ENCODE measurements at regions not wholly inside any gene's neighbourhood (a gene's known extent, or its start where the extent isn't known, plus 50 kb on each side); places are given as distances from the start of the nearest gene placed in this dataset.
"Not testable (repeated sequence)": the region's sequence is repeated elsewhere in the genome, so short reads cannot be mapped to it uniquely, and the experiment has no call there.

GRCh38 chr6:21872749-21873148 lies 279.2 kb downstream of the SOX4 start:
- DNase-seq (ENCODE audit: low read depth in 2 of 3, low spot score in 2 of 3): no peak

GRCh38 chr6:21873562-21873961 lies 280.0 kb downstream of the SOX4 start:
- DNase-seq (ENCODE audit: low read depth in 2 of 3, low spot score in 2 of 3): no peak

- no peak for DNase-seq (ENCODE audit: low read depth in 2 of 3, low spot score in 2 of 3)
These were observed 280.8 kb downstream of the SOX4 start for GRCh38 chr6:21874372-21874771.

- not testable (repeated sequence) for DNase-seq (ENCODE audit: low read depth in 2 of 3, low spot score in 2 of 3)
These were observed 283.5 kb downstream of the SOX4 start for GRCh38 chr6:21877037-21877436.

GRCh38 chr6:21880249-21880648 lies 286.7 kb downstream of the SOX4 start:
- DNase-seq (ENCODE audit: low read depth in 2 of 3, low spot score in 2 of 3): not testable (repeated sequence)

- DNase-seq (ENCODE audit: low read depth in 2 of 3, low spot score in 2 of 3): no peak
These were observed 288.5 kb downstream of the SOX4 start for GRCh38 chr6:21881969-21882465.

- no peak for DNase-seq (ENCODE audit: low read depth in 2 of 3, low spot score in 2 of 3)
These were observed 290.2 kb downstream of the SOX4 start for GRCh38 chr6:21883595-21884328.

GRCh38 chr6:21885111-21885510 lies 291.6 kb downstream of the SOX4 start:
- DNase-seq (ENCODE audit: low read depth in 2 of 3, low spot score in 2 of 3): no peak

- no peak for DNase-seq (ENCODE audit: low read depth in 2 of 3, low spot score in 2 of 3)
These were observed 292.1 kb downstream of the SOX4 start for GRCh38 chr6:21885532-21886114.

- no peak for DNase-seq (ENCODE audit: low read depth in 2 of 3, low spot score in 2 of 3)
These were observed 293.1 kb downstream of the SOX4 start for GRCh38 chr6:21886542-21887151.

- DNase-seq (ENCODE audit: low read depth in 2 of 3, low spot score in 2 of 3): no peak
These were observed 294.0 kb downstream of the SOX4 start for GRCh38 chr6:21887231-21888185.

GRCh38 chr6:21891080-21891479 lies 297.5 kb downstream of the SOX4 start:
- no peak for DNase-seq (ENCODE audit: low read depth in 2 of 3, low spot score in 2 of 3)

GRCh38 chr6:21893793-21894192 lies 300.2 kb downstream of the SOX4 start:
- no peak for DNase-seq (ENCODE audit: low read depth in 2 of 3, low spot score in 2 of 3)

- no peak for DNase-seq (ENCODE audit: low read depth in 2 of 3, low spot score in 2 of 3)
These were observed 302.0 kb downstream of the SOX4 start for GRCh38 chr6:21895555-21895954.

GRCh38 chr6:21898107-21898796 lies 304.7 kb downstream of the SOX4 start:
- no peak for DNase-seq (ENCODE audit: low read depth in 2 of 3, low spot score in 2 of 3)

GRCh38 chr6:21899708-21900107 lies 306.2 kb downstream of the SOX4 start:
- no peak for DNase-seq (ENCODE audit: low read depth in 2 of 3, low spot score in 2 of 3)

- DNase-seq (ENCODE audit: low read depth in 2 of 3, low spot score in 2 of 3): no peak
These were observed 307.2 kb downstream of the SOX4 start for GRCh38 chr6:21900730-21901129.

GRCh38 chr6:21902628-21903169 lies 309.1 kb downstream of the SOX4 start:
- no peak for DNase-seq (ENCODE audit: low read depth in 2 of 3, low spot score in 2 of 3)

GRCh38 chr6:21905531-21905930 lies 312.0 kb downstream of the SOX4 start:
- DNase-seq (ENCODE audit: low read depth in 2 of 3, low spot score in 2 of 3): no peak

GRCh38 chr6:21906826-21907225 lies 313.3 kb downstream of the SOX4 start:
- DNase-seq (ENCODE audit: low read depth in 2 of 3, low spot score in 2 of 3): no peak

Measured in hematopoietic multipotent progenitor cell (in vitro differentiated cells).